ENCODE measurements at regions not wholly inside any gene's neighbourhood (a gene's known extent, or its start where the extent isn't known, plus 50 kb on each side); places are given as distances from the start of the nearest gene placed in this dataset.

DNA sequence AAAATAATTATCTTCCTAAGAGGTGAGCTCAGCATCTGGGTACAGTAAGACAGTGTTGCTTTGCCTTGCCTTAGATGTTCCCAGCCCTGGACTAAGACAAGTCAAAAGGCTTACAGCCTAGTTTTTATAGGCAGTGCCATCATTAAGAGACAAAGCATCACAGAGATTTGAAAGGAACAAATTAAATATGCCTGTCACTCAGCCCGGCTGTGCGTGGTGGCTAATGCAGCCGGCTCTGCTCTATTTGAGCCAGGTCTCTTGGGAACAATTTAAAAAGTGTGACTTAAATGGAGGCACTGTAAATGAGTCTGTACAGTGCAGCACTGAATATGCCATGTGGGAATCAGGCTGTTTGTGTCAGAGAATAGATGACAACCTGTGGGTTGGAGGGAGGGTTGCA lies 1687.4 kb upstream of the FLRT2 start:
- no peak for DNase-seq (ENCODE audit: low read depth)
- TF ChIP-seq, protein P1, sequence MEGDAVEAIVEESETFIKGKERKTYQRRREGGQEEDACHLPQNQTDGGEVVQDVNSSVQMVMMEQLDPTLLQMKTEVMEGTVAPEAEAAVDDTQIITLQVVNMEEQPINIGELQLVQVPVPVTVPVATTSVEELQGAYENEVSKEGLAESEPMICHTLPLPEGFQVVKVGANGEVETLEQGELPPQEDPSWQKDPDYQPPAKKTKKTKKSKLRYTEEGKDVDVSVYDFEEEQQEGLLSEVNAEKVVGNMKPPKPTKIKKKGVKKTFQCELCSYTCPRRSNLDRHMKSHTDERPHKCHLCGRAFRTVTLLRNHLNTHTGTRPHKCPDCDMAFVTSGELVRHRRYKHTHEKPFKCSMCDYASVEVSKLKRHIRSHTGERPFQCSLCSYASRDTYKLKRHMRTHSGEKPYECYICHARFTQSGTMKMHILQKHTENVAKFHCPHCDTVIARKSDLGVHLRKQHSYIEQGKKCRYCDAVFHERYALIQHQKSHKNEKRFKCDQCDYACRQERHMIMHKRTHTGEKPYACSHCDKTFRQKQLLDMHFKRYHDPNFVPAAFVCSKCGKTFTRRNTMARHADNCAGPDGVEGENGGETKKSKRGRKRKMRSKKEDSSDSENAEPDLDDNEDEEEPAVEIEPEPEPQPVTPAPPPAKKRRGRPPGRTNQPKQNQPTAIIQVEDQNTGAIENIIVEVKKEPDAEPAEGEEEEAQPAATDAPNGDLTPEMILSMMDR (IDR thresholded peaks at IDR 0.05; ENCODE audit: low read length, missing control alignments): no peak
- H3K4me3 ChIP-seq (replicated peaks; ENCODE audit: low read depth, low read length): no peak overlapping the region

DNA sequence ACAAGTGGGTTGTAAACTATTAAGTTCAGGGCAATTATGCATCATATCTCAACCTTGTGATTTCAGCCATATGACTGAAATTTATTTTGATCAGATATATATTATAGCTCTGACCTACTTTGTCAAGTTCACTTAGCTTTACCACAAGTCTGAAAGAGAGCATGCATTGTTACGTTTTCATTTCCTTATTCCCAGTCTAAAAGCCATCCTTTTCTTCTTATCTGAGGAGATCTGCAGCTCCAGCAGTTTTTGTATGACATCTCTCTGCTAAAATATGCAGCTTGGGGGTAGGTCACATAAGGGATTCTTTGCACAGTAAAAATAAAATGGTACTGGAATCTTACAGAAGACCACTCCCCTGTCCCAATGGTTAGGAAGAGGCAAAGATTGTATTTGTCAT lies 1682.8 kb upstream of the FLRT2 start:
- no peak overlapping the region for H3K4me3 ChIP-seq (replicated peaks; ENCODE audit: low read depth, low read length)
- TF ChIP-seq, protein P1 (IDR thresholded peaks at IDR 0.05; ENCODE audit: low read length, missing control alignments): no peak
- DNase-seq (ENCODE audit: low read depth): no peak

DNA sequence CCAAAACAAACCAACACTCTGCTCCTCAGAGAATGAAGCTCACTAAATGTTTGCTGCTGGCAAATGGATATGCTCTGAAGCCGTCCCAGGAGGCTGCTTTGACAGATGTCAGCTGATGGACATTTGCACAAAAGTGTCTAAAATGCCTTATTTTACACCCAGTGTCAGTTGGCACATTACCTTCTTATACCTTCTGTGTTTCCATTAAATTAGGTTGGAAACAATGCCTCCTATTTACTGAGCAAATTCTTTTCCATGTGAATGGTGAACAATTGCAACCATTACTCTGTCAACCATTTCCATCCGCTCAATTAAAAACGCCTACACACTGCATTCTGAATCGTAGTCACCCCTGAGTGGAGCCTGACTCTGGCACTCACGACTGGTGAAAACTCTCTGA lies 1679.9 kb upstream of the FLRT2 start:
- no peak overlapping the region for H3K4me3 ChIP-seq (replicated peaks; ENCODE audit: low read depth, low read length)
- no peak for DNase-seq (ENCODE audit: low read depth)
- TF ChIP-seq, protein P1 (IDR thresholded peaks at IDR 0.05; ENCODE audit: low read length, missing control alignments): no peak

DNA sequence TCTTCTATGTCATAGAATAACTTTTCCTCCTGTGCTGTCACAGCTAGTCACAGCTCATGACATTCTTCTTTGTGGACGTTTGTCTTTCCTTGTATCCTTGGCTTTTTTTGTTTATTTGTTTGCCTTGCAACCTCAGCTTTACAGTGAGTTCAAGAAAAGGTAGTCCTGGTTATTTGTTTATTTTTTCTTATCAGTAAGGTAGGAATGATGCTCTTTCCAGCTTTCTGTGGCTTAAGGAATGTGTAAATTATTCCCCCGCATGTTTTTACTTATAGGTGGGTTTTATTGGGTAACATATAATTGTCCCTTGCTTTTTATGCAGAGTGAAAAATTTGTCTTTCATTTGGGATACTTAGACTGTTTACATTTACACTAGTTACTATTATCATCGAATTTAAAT lies 1673.6 kb upstream of the FLRT2 start:
- no peak for DNase-seq (ENCODE audit: low read depth)
- TF ChIP-seq, protein P1 (IDR thresholded peaks at IDR 0.05; ENCODE audit: low read length, missing control alignments): no peak
- H3K4me3 ChIP-seq (replicated peaks; ENCODE audit: low read depth, low read length): no peak overlapping the region

DNA sequence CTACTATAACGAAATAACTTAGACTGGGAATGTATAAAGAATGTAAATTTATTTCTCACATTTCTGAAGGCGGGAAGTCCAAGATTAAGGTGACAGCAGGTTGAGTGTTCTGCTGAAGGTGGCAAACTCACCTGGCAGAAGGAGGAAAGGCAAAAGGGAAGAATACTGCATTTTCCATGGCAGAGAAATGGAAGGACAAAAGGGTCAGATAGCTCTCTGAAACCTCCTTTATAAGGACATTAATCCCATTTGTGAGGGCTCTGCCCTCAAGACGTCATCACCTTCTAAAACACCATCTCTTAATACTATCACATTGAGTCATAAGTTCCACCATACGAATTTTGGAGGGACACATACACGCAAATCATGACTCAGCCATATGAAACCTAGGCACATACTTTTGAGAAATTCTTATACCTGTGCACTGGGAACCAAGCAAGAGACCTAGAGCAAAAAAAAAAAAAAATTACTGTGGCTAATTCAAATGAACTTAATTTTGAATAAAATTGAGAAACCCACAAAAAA lies 1669.3 kb upstream of the FLRT2 start:
- TF ChIP-seq, protein P1 (IDR thresholded peaks at IDR 0.05; ENCODE audit: low read length, missing control alignments): no peak
- no peak for DNase-seq (ENCODE audit: low read depth)
- H3K4me3 ChIP-seq (replicated peaks; ENCODE audit: low read depth, low read length): no peak overlapping the region

DNA sequence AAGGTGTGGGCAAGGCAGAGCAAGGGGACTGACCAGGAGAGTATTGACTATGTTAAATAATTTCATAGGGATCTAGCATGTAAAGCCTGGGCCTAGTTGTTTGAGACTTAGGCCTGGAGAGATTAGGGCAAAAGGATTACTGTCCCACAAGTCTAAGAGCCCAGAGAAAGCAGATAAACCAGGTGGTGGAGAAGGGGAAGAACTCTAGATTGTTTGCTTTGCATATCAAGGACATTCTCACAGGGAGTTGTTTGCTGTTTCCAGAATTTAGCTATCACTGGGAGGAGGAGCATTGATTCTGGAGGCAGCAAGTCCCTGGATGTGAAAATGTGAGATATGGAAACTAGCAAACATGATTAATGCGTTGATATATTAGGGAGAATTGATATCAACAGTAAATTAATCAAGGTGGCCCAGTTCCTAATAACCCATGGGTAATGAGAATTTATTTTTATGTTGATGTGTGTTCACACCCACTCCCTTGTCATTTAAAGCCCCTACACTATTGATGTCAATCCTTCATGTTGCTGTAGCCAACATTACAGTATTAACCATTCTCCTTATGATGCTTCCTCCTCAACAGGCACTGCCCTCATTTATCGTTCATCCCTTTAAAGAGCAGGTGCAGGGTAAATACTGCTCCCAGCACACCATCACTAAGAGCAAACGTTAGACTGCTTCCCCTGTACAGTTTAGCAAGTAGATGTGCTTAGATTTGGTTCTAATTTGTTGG lies 1666.7 kb upstream of the FLRT2 start:
- DNase-seq (ENCODE audit: low read depth): no peak
- TF ChIP-seq, protein P1 (IDR thresholded peaks at IDR 0.05; ENCODE audit: low read length, missing control alignments): no peak

DNA sequence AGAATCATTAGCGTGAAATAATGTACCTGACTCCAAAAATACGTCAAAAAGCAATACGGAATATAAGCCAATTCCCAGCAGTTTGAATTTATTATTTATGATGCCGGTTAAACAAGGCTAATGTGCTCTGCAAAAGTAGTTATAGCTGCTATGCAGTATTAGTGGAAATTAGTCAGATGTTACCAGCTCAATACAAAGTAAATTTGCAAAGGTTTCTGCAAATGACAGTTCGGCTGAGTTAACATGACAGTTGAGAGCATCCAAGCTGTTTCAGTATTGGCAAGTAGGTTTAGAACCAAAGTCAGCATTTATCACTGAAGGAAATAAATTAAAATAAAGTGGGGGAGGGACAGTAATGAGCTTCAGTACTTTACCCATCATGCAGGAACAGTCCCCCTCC lies 1665.8 kb upstream of the FLRT2 start:
- TF ChIP-seq, protein P1 (IDR thresholded peaks at IDR 0.05; ENCODE audit: low read length, missing control alignments): no peak
- no peak for DNase-seq (ENCODE audit: low read depth)
- H3K4me3 ChIP-seq (replicated peaks; ENCODE audit: low read depth, low read length): no peak overlapping the region

More for the DNA sequence above, 1666.7 kb upstream of the FLRT2 start:
- H3K4me3 ChIP-seq (replicated peaks; ENCODE audit: low read depth, low read length): no peak overlapping the region

All from fibroblast of pulmonary artery (primary cell).